HG03039 (cell line): ENCODE measurements at regions not wholly inside any gene's neighbourhood (a gene's known extent, or its start where the extent isn't known, plus 50 kb on each side); places are given as distances from the start of the nearest gene placed in this dataset.

Experiments
- ATAC-seq: cut with Tn5 transposase; IDR thresholded peaks from one replicate; pipeline ENCODE4 v1.9.1; 2021; ENCODE audit warnings: mild to moderate bottlenecking, moderate library complexity; ENCODE audit not compliant: unreplicated experiment

DNA sequence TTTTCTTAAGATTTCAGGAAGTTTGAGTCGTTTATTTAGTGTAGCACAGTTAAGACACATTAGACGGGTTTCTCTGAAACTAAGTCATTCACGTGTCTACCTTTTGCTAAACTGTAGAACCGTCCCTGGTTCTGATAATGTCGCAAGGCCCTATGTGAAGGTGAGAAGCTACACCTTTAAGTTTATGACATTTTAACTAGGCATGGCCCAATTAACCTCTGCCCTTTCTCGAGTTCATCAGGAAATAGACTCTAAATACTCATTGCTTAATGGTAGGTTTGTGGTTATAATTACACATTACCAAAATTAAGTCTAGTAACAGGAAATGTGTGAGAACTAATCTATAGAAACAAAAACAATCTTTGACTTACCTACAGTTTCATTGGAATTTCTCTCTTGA is 126.6 kb upstream of the FZD8 start:
- ATAC-seq, result no peak

DNA sequence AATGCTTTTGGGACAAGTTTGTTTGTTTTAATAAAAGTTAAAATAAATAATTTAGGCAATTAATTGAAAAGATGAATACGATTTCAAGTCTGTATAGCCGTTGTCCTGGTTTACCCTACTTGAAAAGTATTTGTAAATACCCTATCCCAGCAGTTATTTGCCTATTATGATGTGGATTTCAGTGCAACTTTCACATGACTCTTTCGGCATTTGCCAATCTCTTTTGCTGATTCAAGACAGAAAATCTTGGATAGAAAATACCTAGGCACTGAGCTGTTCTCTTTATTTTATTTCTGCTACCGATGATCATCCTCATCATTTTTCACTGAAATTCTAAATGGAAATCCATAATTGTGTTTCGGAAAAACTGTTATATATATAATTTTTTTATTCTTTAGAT is 125.9 kb upstream of the FZD8 start:
- ATAC-seq, result no peak

DNA sequence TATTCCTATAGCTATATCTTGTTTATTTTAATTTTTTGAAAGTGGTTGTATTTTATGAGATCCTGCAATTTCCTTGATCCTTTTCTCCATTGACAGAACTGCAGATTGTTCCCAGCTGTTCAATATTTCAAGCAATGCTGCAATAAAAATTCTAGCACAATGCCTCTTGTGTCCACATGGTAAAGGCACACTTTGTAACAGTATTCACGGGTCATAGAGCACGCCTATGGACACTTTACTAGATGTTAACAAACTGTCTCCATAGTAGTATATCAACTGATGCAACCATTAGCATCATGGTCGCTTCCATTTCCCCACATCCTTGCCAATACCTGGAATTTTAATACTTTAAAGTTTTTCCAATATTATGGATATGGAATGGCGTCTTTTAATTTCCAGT is 123.9 kb upstream of the FZD8 start:
- ATAC-seq, result no peak

DNA sequence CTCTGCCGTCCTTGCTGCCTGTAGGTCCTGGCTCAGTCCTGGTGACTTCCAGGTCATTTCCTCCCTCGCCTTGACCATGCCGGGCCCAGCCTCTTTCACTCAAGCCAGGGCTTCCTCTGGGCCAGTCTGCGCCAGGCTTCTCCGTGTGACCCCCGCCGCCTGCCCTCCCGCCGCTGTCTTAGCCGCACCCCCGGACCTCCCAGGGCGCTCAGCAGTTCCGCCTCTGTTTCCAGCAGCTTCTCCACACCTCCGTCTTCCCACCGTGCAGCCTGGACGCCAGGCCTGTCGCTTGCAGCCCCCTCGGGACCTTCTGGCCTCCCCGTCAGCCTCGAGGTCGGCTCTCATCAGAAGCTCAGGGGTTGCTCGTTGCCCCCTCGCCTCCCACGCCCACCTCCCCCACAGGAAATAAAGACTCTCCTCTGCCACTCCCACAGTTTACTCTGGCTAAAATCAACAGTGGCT is 123.0 kb upstream of the FZD8 start:
- no peak for ATAC-seq

DNA sequence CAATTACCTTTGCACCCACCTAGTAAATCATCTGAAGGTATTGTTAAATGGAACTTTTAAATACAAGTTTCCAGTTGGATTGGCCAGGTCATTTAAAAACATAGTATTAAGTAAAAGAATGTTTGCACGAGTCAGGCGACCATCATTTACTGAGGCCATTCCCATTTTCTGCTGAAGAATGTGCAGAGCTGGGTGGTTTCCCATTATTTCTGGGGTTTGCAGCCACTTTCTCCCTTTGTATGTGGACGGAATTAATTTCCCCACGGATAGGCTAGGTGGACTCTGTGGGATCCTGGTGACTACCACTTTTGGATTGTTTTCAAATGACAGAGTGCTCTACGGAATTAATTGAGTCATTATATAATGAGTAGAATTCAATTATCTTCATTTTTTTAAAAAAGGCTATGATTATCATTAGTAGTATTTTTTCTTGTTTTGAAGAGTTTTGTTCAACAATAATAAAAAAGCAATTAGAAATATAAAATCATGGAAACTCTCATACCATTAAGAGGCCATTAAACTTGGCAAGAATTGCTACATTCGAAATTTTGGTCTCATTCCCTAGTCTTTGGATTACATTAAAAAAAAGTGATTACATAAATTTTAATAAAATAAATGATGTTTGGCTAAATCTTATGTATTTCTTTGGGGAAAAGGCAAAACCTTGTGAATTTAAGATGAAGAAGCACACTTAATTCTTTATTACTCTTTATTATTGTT is 120.4 kb upstream of the FZD8 start:
- ATAC-seq, result no peak

DNA sequence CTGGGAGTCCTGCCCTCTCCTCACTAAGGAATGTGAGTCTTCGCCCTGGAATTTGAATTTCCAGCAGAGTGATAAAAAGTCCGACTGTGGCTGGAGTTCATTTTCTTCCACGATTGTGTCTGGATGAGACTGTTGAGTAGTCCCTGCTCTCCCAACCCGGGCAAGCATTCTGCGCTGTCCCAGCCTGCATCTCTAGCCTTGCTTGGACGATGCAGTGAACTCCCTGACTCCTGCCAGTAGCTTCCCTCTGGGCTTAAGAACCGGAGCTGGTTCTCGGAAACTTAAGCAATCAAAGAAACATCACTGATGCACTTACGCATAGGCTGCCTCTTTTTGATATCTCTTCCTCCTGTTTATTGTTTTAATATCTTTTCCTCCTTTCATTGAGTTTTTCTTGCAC is 116.0 kb upstream of the FZD8 start:
- no peak for ATAC-seq

DNA sequence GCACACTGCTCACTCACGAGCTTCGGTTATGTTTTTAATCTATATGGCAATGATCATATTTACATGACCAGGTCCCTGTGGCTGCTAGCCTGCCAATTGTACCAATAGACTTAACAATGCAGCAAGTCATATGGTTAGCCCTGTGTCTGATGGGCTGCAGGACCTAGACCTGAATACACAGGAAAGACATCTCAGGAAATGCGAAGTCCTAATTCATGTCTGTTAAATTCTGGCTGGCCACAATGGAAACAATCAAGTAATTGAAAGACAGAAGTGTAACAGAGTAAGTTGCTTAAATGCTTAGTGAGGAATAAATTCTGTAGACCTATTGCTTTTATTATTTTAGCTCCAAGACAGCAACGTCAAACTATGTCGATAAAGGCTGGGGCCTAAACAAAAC is 112.4 kb upstream of the FZD8 start:
- ATAC-seq, result no peak

DNA sequence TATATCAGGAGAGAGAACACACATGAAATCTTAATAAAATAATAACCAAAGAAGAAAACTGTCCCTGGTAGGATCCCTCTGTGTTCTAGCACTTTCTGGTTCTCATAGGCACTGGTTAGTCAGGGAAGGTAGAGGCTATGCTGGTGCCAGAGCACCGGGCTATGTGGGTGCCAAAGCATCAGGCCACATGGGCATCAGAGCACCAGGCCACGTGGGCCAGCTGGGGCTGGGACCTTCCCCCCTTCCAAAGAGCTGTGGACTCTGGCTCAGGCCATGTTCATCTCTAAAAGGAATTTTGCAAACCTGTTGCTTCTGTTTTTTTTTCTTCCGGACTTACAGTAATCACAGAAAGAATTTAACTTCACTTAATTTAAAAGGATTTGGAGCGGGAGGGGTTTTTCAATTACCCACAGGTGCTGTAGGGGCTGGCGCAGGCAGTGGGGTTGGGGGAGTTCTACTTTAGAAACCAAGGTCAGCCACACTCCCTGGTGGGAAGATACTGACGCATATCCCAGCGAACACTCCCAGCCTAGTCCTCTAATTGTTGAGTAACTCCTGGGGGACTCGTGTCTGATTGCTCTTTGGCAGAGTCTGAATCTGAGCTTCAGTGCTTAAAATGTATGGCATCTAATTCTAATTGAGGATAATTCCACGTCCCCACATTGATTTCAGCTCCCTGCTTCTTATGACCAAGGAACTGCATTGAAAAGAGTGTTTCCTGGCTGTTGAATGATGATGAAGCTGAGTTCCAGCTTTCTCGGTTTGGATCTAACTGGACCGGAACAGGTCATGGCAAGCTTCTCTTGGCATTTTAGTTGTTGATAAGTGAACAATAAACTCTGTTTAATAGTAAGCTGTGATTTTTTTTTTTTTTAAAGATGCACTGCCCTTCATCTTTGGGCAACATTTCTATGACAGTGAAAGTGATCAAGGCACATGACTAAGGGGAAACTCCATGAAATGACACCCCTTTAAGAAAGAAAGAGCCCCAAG is 110.7 kb upstream of the FZD8 start:
- no peak for ATAC-seq

DNA sequence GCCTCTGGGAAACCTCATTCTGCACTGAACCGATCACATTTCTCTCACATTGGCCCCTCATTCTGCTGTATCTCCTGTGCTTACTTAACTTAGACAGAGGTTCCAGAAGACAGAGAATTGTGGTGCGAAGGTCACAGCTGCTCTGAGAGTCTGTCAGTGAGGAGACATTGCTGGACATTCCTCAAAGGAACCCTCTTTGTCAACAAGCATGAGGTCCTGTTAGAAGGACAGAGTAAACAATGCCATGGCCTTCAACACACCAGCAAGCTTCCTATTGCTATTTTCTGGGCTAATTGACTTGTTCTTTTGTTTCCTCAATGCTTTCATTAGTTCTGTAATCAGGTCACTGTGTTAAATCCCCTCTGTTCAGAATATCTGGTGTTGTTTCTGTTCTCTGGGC is 109.3 kb upstream of the FZD8 start:
- ATAC-seq, result no peak

DNA sequence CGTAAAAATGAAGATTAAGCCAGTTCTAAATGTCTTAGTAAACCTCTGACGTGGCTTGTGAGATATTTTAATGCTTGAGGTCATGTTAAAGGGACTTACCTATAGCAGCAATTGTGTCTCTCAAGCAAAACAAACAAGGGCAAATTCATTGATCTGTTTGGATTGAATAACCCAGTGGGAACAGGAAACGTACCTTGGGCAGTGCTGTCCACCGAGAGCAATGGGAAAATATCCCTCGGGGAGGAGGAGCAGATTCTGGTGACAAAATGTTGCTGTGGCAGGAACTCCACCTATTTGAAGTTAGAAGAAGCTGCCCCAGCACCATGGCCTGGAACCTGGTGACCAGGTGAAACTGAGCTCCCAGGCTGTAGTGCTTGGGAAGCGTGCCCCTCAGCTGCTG is 107.1 kb upstream of the FZD8 start:
- ATAC-seq, result no peak

DNA sequence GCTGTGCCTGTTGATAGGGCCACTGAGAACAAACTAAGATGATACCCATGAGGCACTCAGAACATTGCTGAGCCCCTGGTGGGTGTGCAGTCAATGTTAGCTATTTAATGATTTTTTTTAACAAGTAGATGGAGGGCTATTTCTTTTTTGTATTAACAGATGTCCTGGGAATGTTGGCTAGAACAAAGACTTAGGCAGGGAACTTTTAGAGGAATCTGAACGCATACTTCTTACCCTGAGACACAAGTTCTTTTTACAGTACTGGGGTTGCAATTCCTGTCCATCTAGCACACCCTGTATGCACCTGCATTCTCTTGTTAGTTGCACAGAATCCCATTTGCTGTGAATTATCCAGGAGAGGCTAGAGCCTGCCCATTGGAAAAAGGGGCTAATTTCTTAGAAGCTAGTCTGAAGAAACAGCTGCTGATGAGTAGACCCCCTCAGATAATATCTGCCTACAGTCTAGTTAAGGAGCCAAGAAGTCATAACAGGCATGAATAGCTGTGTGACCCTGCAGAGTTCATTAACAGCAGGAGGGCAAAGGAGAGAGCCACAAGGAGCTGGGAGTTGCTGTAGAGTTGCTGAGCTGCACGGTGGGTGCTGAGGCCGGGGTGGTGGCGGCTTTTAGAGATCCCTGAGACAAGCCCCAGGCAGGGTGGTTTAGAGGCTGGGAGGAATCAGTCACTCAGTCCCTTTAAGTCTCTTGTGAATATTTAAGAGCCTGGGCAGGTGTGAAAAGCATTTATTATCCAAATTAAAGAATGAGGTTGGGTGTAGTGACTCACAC is 103.7 kb upstream of the FZD8 start:
- ATAC-seq, result no peak

DNA sequence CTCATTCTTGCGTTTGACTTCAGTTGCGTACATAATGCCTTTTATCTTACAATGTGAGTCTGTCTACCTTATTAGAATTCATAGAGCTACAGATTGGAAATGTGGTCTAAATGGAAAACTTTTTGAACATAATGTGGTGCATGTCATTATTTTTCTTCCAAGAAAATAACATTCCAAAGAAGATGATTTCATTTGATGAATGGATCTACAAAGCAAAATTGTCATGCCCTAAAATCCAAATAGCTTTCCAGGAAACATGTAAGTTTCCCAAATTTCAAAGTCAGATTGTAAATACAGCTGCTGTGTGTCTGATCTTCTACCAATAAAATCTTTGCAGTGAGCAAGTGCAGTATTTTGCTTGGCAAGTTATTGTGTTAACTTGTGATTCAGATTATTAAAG is 101.8 kb upstream of the FZD8 start:
- ATAC-seq, result no peak

DNA sequence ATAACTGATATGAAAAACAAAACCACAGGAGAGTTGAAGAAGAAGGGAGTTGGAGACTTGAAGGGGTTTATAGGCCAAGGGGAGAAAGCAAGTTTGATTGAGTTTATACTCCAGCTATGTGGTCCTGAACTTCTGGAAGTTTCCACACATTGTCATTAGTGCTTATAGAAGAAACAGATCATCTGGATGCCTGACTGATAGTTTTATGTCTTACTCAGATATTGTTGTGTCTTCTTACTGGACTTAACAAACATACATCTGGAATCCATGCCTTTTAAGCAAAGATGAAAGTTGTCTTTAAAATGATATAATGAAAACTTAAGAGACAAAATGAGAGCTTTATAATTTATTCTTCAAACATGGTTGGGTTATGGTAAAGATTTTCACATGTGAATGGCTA is 101.3 kb upstream of the FZD8 start:
- ATAC-seq, result no peak

DNA sequence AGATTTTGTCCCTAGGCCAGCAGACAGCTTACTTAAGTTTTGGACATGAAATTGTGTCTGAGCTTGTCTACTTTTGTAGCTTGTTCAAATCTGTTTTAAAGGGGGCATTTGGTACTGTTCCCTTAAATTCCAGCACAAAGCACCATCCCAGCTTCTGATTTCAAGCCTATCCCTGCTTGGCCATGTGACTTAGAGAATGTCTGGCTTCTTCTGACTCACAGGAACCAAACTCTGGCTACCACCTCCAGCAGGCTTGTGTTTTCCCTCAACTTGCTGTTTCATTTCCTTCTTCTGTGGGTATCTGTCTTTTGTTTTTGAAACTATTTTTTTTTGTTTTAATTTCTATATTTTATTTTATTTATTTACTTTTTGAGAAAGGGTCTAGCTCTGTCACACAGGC is 97.9 kb upstream of the FZD8 start:
- no peak for ATAC-seq

DNA sequence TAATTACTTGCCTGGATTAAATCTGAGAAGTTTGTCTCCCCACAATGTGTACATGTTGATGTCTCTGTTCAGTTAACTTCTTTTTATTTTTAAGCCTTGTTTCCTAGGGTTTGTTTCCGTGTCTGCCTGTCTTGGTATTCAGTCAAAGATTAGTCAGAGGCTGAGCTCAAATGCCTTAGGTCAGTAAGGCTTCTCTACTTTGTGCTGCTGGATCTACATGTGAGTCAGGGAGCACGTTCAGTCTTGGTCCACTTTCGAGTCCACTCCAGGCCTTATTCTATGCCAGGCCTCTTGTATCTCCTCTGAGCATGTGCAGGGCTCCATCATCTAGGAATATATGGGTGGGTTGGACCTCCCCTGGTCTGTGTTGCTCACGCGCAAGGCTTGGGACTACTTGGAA is 93.3 kb upstream of the FZD8 start:
- ATAC-seq, result no peak

DNA sequence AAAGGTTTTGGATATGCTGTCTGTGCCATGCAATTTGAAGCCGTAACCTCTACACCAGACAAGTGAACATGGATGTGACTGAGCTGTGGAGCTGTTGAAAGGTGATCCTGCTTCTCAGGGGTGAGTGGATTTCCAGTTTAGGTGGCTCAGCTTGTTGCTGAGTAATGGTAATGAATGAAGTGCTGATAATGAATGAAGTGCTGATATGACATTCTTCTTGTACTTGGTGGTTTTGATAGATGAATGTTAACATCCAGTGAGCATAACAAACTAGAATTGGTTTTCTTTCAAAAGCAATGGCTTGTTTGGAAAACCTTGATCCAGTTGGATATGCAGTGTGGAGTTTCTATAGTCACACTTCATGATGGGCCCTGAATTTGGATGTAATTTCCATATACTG is 89.7 kb upstream of the FZD8 start:
- no peak for ATAC-seq

DNA sequence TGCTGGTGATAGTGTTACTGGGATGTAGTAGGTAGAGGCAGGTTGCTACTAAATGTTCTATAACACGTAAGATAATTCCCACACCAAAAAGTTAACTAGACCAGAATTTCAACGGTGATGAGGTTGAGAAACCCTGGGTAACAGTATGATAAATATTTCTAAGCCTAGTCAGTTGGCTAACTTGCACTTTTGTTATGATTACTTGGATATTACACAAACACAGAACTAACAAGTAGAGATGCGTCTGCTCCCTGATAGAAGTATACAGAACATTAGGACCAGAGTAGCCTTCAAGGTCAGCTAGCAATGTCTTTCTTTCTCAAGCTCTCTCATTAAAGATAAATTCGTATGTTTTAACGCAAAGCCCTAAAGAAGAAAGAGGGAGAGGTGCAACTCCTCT is 86.2 kb upstream of the FZD8 start:
- ATAC-seq, result no peak

DNA sequence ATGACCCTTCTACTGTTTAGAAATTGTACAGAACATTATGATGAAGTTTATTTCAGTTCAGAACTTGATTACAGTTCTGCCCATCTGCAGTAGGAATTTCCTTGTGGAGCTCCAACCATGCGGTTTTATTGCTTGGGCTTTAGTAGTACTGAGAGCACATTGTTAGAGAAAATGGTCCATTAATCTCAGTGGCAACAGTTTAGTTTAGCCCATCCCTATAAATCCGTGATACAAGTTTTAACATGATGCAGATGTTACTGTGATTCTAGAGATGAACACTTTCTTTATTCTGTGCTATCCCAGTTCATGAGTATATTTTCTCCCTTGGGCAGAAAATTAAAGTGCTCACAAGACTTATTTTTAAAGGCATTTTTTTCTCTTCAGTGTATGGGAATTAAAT is 84.8 kb upstream of the FZD8 start:
- no peak for ATAC-seq

DNA sequence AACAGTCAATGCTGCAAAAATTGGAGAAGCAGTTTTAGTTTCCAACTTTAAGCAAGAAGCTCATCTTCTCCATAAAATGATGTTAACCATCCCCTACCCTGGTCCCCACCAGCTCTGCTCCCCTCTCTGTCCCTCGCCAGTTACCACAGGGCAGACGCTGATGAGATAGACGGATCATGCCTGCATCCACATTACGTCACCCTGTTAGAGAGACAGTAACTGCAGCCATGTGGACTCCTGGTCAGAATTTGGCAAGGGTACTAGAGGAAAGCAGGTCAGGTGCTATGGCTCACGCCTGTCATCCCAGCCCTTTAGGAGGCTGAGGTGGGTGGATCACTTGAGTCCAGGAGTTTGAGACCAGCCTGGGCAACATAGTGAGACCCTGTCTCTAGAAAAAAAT is 81.9 kb upstream of the FZD8 start:
- ATAC-seq, result no peak

DNA sequence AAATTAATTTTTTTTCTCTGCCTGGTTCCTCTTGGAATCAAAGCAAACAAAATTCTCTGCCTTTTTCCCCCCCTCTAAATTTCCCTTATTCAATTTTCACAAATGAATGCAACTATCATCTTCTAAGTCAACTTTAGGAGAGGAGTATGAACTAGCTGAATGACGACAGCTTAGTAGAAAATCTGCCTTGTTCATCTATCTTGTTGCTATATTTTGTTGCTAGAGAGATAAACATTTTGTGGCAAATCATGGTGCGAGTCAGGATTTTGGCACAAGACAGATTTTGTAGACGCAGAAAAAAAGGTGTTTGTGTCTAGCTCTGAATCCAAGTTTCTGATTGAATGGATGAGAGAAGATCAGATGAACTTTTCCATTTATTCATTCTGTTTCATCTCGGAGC is 81.0 kb upstream of the FZD8 start:
- no peak for ATAC-seq

DNA sequence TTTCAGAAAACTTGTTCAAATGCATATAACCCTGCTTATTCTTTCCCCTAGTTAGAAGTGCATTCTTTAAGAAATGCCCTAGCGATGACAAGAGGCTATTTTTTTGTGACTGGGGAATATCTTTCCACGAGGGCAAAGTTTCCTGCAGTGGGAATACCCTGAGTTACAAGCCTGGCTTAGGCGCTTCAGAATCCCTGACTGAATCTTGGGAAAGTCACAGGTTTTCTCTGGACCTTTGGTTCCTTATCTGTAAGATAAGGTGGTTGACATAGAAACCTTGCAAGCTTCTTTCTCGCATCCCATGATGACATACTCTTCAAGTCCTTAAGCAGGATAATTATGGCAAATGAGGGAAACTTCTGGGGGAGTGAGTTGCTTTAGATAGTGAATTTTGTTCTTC is 80.5 kb upstream of the FZD8 start:
- no peak for ATAC-seq
